Lung (tissue), 11 donors: ENCODE measurements at regions not wholly inside any gene's neighbourhood (a gene's known extent, or its start where the extent isn't known, plus 50 kb on each side); places are given as distances from the start of the nearest gene placed in this dataset.

Source experiments
- ATAC-seq: fragments of 200-7000 bp; cut with Tn5 transposase; one replicate; pipeline ENCODE4 v1.9.1; 2020; ENCODE audit warnings: moderate number of reproducible peaks; ENCODE audit not compliant: insufficient read depth, low FRiP score
- DNase-seq, 3 donors: peaks; one replicate each; pipeline ENCODE4 v3.0.0-alpha.2; 2013 to 2017
- H3K27ac ChIP-seq, 2 donors: one replicate each; pipeline ENCODE4 v1.5.1; 2013; ENCODE audit warnings: mild to moderate bottlenecking in 2 of 2, moderate library complexity in 2 of 2, control low read depth in 1 of 2, inconsistent platforms in 1 of 2, low read depth in 1 of 2, low read length in 1 of 2
- H3K27me3 ChIP-seq, 3 donors: one replicate each; pipeline ENCODE4 v1.5.1; 2013; ENCODE audit warnings: low read length in 2 of 3; ENCODE audit not compliant: control insufficient read depth in 3 of 3, insufficient read depth in 3 of 3
- H3K36me3 ChIP-seq, 4 donors: one replicate each; pipeline ENCODE4 v1.5.1; 2013; ENCODE audit warnings: low read length in 4 of 4, mild to moderate bottlenecking in 1 of 4, moderate library complexity in 1 of 4; ENCODE audit not compliant: control insufficient read depth in 4 of 4, insufficient read depth in 4 of 4
- H3K4me1 ChIP-seq, 5 donors: one replicate each; pipeline ENCODE4 v1.5.1; 2013; ENCODE audit warnings: low read length in 5 of 5, mild to moderate bottlenecking in 2 of 5, moderate library complexity in 1 of 5; ENCODE audit not compliant: control insufficient read depth in 5 of 5, insufficient read depth in 5 of 5
- H3K4me3 ChIP-seq: one replicate; pipeline ENCODE4 v1.5.1; 2013; ENCODE audit warnings: mild to moderate bottlenecking, control low read depth, moderate library complexity
- H3K9ac ChIP-seq, 2 donors: one replicate each; pipeline ENCODE4 v1.5.1; 2013; ENCODE audit warnings: low read length in 2 of 2, control low read depth in 1 of 2; ENCODE audit not compliant: insufficient read depth in 1 of 2
- H3K9me3 ChIP-seq, 4 donors: one replicate each; pipeline ENCODE4 v1.5.1; 2013; ENCODE audit warnings: low read length in 3 of 4, mild to moderate bottlenecking in 1 of 4, moderate library complexity in 1 of 4; ENCODE audit not compliant: control insufficient read depth in 4 of 4, insufficient read depth in 3 of 4
- CTCF ChIP-seq: IDR thresholded peaks from 2 replicates; pipeline ENCODE4 v1.5.1; 2012; ENCODE audit warnings: mild to moderate bottlenecking; ENCODE audit errors: control extremely low read depth, extremely low read depth
- WGBS, 2 donors: extraction: QIAGEN DNeasy Blood & Tissue Kit; methylation state at CpG; one replicate each; pipeline ENCODE4 v1.1.7; 2013; 5-methylcytosine and 5-hydroxymethylcytosine counted together
- donor health status: control.
- donor health status: control.
- donor health status: Bipolar disorder and iron deficiency.
- donor health status: healthy.
- donor health status: DM: yes; HTN: yes; CAD: no.

DNA sequence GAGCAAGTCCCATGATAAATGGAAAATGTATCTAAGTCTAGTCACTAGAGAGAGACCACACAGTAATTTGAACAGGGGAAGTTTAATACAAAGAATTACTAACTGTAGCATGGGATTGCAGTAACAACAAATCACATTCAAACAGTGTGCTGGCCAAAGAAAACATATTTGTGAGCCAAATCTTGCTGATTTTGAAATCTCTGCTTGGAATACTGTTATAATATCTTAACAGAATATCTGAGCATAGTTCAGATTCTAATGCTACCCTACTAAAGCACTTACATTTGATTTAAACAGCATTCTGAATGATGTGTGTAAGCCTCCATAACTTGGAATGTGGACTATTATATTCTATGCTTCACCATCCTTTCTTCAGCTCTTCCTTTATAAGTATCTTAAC lies 270.0 kb upstream of the BRINP3 start:
- ATAC-seq (peak; percentile 19), DNase-seq (peak; percentile 12 to 92 (median 82))
- no peaks in the 10 kb centered on the region for H3K9me3 ChIP-seq
- H3K27ac ChIP-seq: no peak overlapping the region
- H3K27me3 ChIP-seq: no peaks in the 10 kb centered on the region
- no peaks in the 10 kb centered on the region for H3K36me3 ChIP-seq
- no peak overlapping the region for H3K9ac ChIP-seq
- no peak overlapping the region for H3K4me3 ChIP-seq
- H3K4me1 ChIP-seq: peaks cover 0 to 20% (median 2%) of the 10 kb centered on the region in 5 donors
- TF ChIP-seq CTCF: no peak

DNA sequence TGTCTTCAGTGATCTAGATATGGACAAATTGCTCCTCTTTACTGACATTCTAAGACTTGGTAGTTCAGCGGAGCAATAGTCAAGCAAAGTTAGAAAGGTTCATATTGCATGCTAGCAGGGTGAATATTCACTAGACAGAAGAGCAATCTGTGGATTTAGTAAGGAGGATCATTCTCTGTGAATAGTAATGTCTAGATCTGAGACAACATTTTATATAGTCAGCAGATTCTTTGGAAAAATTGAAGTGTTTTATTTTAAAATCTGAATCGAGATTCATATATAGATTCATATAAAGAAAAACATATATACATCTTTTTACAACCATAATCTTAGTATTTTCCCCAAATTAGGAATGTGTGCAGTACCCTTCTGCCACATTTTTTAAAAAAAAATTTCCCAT lies 274.5 kb upstream of the BRINP3 start:
- DNase-seq (no peak), ATAC-seq (no peak)
- Histone ChIP-seq H3K27ac (no peak overlapping the region), H3K36me3 (no peaks in the 10 kb centered on the region), H3K9me3 (no peaks in the 10 kb centered on the region), H3K4me1 (peaks cover 0 to 32% (median 7%) of the 10 kb centered on the region in 5 donors), H3K27me3 (no peaks in the 10 kb centered on the region), H3K9ac (no peak overlapping the region), H3K4me3 (no peak overlapping the region)
- TF ChIP-seq CTCF: no peak
- 82 to 85% methylated on average over 2 of the region's 2 CpGs for whole genome bisulfite sequencing, 2 donors

GRCh38 chr1:190754666-190755065 lies 277.0 kb upstream of the BRINP3 start:
- 6 to 11% methylated on average over 1 of the region's 1 CpG for WGBS, 2 donors
- Histone ChIP-seq H3K36me3 (no peaks in the 10 kb centered on the region), H3K27ac (no peak overlapping the region), H3K4me3 (no peak overlapping the region), H3K9ac (no peak overlapping the region), H3K9me3 (no peaks in the 10 kb centered on the region), H3K27me3 (no peaks in the 10 kb centered on the region), H3K4me1 (peaks cover 0 to 18% (median 4%) of the 10 kb centered on the region in 5 donors)
- TF ChIP-seq CTCF: no peak
- DNase-seq (peak; percentile 13 to 99 (median 98)), ATAC-seq (no peak)

DNA sequence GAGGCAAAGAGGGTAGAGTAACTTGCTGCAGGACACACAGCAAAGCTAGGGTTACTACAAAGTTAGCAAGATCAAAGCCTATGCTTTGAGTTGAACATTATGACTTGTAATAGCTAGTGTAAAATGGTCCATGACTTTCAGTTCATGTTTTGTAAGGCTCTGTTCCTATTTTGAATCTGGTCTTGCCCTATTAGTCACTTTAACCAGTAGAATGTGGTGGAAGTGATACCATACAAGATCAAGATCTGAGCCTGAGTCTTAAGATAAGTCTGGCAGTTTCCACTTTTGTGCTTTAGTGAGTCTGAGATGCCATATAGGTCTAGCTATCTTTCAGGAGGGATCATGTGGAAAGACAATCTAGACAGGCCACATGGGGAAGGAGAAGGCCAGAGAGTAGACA lies 282.1 kb upstream of the BRINP3 start:
- no peak overlapping the region for H3K9ac ChIP-seq
- ATAC-seq (no peak), DNase-seq (no peak)
- no peaks in the 10 kb centered on the region for H3K9me3 ChIP-seq
- no peak for TF ChIP-seq CTCF
- no peaks in the 10 kb centered on the region for H3K36me3 ChIP-seq
- no peak overlapping the region for H3K4me3 ChIP-seq
- H3K27me3 ChIP-seq: no peaks in the 10 kb centered on the region
- H3K27ac ChIP-seq: no peak overlapping the region
- H3K4me1 ChIP-seq: peaks cover 0 to 7% (median 4%) of the 10 kb centered on the region in 5 donors
